NCI-H460 (cell line): ENCODE measurements at regions not wholly inside any gene's neighbourhood (a gene's known extent, or its start where the extent isn't known, plus 50 kb on each side); places are given as distances from the start of the nearest gene placed in this dataset.

ENCODE experiments used
- DNase-seq: peaks from one replicate; pipeline ENCODE4 v3.0.0-alpha.2; 2016; ENCODE audit warnings: low read depth; ENCODE audit errors: extremely low read depth

GRCh38 chr5:26828294-26828693 is 210.1 kb downstream of the CDH9 start:
- no peak for DNase-seq

- no peak for DNase-seq
Observed at GRCh38 chr5:26813235-26813634, 225.2 kb downstream of the CDH9 start.

GRCh38 chr5:26812714-26813113 is 225.7 kb downstream of the CDH9 start:
- DNase-seq, result no peak

GRCh38 chr5:26807231-26808199 is 230.9 kb downstream of the CDH9 start:
- no peak for DNase-seq

GRCh38 chr5:26805076-26805475 is 233.3 kb downstream of the CDH9 start:
- no peak for DNase-seq

GRCh38 chr5:26802944-26803343 is 235.4 kb downstream of the CDH9 start:
- no peak for DNase-seq

- no peak for DNase-seq
Observed at GRCh38 chr5:26791433-26791832, 247.0 kb downstream of the CDH9 start.

- no peak for DNase-seq
Observed at GRCh38 chr5:26791021-26791420, 247.4 kb downstream of the CDH9 start.

- DNase-seq, result no peak
Observed at GRCh38 chr5:26763215-26763614, 275.2 kb downstream of the CDH9 start.

GRCh38 chr5:26761446-26761845 is 276.9 kb downstream of the CDH9 start:
- DNase-seq, result no peak

GRCh38 chr5:26761045-26761444 is 277.3 kb downstream of the CDH9 start:
- DNase-seq, result no peak

GRCh38 chr5:26757941-26758340 is 280.4 kb downstream of the CDH9 start:
- peak; percentile 17 for DNase-seq

- no peak for DNase-seq
Observed at GRCh38 chr5:26749829-26750228, 288.6 kb downstream of the CDH9 start.

GRCh38 chr5:26740182-26740581 is 298.2 kb downstream of the CDH9 start:
- DNase-seq, result no peak

GRCh38 chr5:26737348-26738265 is 300.8 kb downstream of the CDH9 start:
- DNase-seq, result no peak

- no peak for DNase-seq
Observed at GRCh38 chr5:26727916-26728315, 310.5 kb downstream of the CDH9 start.

GRCh38 chr5:26719803-26720202 is 318.6 kb downstream of the CDH9 start:
- no peak for DNase-seq

- DNase-seq, result peak; percentile 60
Observed at GRCh38 chr5:26700759-26701384, 337.5 kb downstream of the CDH9 start.

- no peak for DNase-seq
Observed at GRCh38 chr5:26692952-26693351, 345.4 kb downstream of the CDH9 start.

GRCh38 chr5:26691486-26691885 is 346.9 kb downstream of the CDH9 start:
- no peak for DNase-seq

GRCh38 chr5:26690511-26690910 is 347.9 kb downstream of the CDH9 start:
- no peak for DNase-seq
